CD8-positive, alpha-beta memory T cell (primary cell): ENCODE measurements at regions not wholly inside any gene's neighbourhood (a gene's known extent, or its start where the extent isn't known, plus 50 kb on each side); places are given as distances from the start of the nearest gene placed in this dataset.
"Not testable (repeated sequence)": the region's sequence is repeated elsewhere in the genome, so short reads cannot be mapped to it uniquely, and the experiment has no call there.

ENCODE experiments used
- CTCF ChIA-PET: fragments of 350-600 bp; sonication (Branson Sonifier 250); formaldehyde crosslinking; loops from one replicate; lab custom pipeline; 2021; ENCODE audit warnings: antibody characterized with exemption; lab: Charles Lee
- POLR2A ChIA-PET: fragments of 350-600 bp; sonication (Branson Sonifier 250); formaldehyde crosslinking; loops from one replicate; lab custom pipeline; 2021; ENCODE audit warnings: antibody characterized with exemption; lab: Charles Lee
- DNase-seq, 5 donors: peaks; one replicate each; pipeline versions ENCODE4 v3.0.0 to v3.0.0-alpha.2; 2020 to 2022; ENCODE audit warnings: mixed read lengths in 1 of 5
- H3K27ac ChIP-seq: one replicate; pipeline ENCODE4 v1.7.0; 2013; ENCODE audit warnings: low read depth, mild to moderate bottlenecking, low read length, moderate library complexity
- H3K27me3 ChIP-seq: 2 replicates; pipeline ENCODE4 v1.7.0; 2013; ENCODE audit warnings: low read length, mild to moderate bottlenecking; ENCODE audit not compliant: insufficient read depth, poor library complexity, severe bottlenecking
- H3K36me3 ChIP-seq: 2 replicates; pipeline ENCODE4 v1.7.0; 2013; ENCODE audit warnings: mild to moderate bottlenecking, low read length, moderate library complexity; ENCODE audit not compliant: insufficient read depth
- H3K4me1 ChIP-seq: 2 replicates; pipeline ENCODE4 v1.7.0; 2013; ENCODE audit warnings: mild to moderate bottlenecking, low read length, moderate library complexity; ENCODE audit not compliant: insufficient read depth
- H3K4me3 ChIP-seq: 2 replicates; pipeline ENCODE4 v1.7.0; 2013; ENCODE audit warnings: mild to moderate bottlenecking, low read length
- H3K9me3 ChIP-seq: 2 replicates; pipeline ENCODE4 v1.7.0; 2013; ENCODE audit warnings: mild to moderate bottlenecking, low read length
- H3K27ac Mint-ChIP-seq, 8 donors: one replicate each; pipeline ENCODE4 v1.8.0; 2020 to 2021; ENCODE audit warnings: mixed read lengths in 8 of 8, mild to moderate bottlenecking in 6 of 8, inconsistent platforms in 3 of 8, moderate library complexity in 3 of 8
- H3K27me3 Mint-ChIP-seq, 2 donors: one replicate each; pipeline ENCODE4 v1.8.0; 2020 to 2021; ENCODE audit warnings: mixed read lengths in 2 of 2, mild to moderate bottlenecking in 1 of 2, moderate library complexity in 1 of 2
- H3K36me3 Mint-ChIP-seq, 3 donors: one replicate each; pipeline ENCODE4 v1.8.0; 2020 to 2021; ENCODE audit warnings: mixed read lengths in 3 of 3, inconsistent platforms in 1 of 3, mild to moderate bottlenecking in 1 of 3
- H3K4me1 Mint-ChIP-seq, 3 donors: one replicate each; pipeline ENCODE4 v1.8.0; 2020 to 2021; ENCODE audit warnings: mixed read lengths in 3 of 3, inconsistent platforms in 1 of 3, mild to moderate bottlenecking in 1 of 3
- H3K4me3 Mint-ChIP-seq, 7 donors: one replicate each; pipeline ENCODE4 v1.8.0; 2020 to 2021; ENCODE audit warnings: mixed read lengths in 7 of 7, mild to moderate bottlenecking in 6 of 7, moderate library complexity in 4 of 7, inconsistent platforms in 2 of 7
- H3K9me3 Mint-ChIP-seq, 5 donors: one replicate each; pipeline ENCODE4 v1.8.0; 2020 to 2022; ENCODE audit warnings: mixed read lengths in 5 of 5, mild to moderate bottlenecking in 3 of 5, moderate library complexity in 2 of 5, inconsistent platforms in 1 of 5

- H3K4me3 ChIP-seq, result no peak overlapping the region
- Mint-ChIP-seq H3K36me3 (no peaks in the 10 kb centered on the region), H3K27me3 (no peaks in the 10 kb centered on the region), H3K9me3 (peaks cover 0 to 2% (median 0%) of the 10 kb centered on the region in 5 donors), H3K27ac (no peak overlapping the region), H3K4me3 (no peak overlapping the region), H3K4me1 (no peaks in the 10 kb centered on the region)
- H3K27ac ChIP-seq, result no peak overlapping the region
- no peaks in the 10 kb centered on the region for H3K4me1 ChIP-seq
- no peak for DNase-seq
- POLR2A ChIA-PET, result no interaction called here
- CTCF ChIA-PET, result no interaction called here
- H3K36me3 ChIP-seq, result no peaks in the 10 kb centered on the region
- no peaks in the 10 kb centered on the region for H3K27me3 ChIP-seq
- no peaks in the 10 kb centered on the region for H3K9me3 ChIP-seq
Measured at GRCh38 chr2:60219536-60219935, 333.9 kb downstream of the BCL11A start.

- no peak overlapping the region for H3K4me3 Mint-ChIP-seq
- no peak overlapping the region for H3K27ac ChIP-seq
- no peaks in the 10 kb centered on the region for H3K4me1 Mint-ChIP-seq
- no peaks in the 10 kb centered on the region for H3K9me3 ChIP-seq
- no peak overlapping the region for H3K27ac Mint-ChIP-seq
- H3K27me3 ChIP-seq, result no peaks in the 10 kb centered on the region
- DNase-seq, result no peak
- CTCF ChIA-PET, result no interaction called here
- H3K4me3 ChIP-seq, result no peak overlapping the region
- H3K36me3 Mint-ChIP-seq, result no peaks in the 10 kb centered on the region
- POLR2A ChIA-PET, result no interaction called here
- H3K36me3 ChIP-seq, result no peaks in the 10 kb centered on the region
- H3K27me3 Mint-ChIP-seq, result no peaks in the 10 kb centered on the region
- no peaks in the 10 kb centered on the region for H3K4me1 ChIP-seq
- peaks cover 0 to 1% (median 0%) of the 10 kb centered on the region in 5 donors for H3K9me3 Mint-ChIP-seq
Measured at GRCh38 chr2:60216452-60216995, 336.9 kb downstream of the BCL11A start.

GRCh38 chr2:60215386-60215901, 338.0 kb downstream of the BCL11A start:
- H3K27ac Mint-ChIP-seq, result no peak overlapping the region
- H3K9me3 ChIP-seq, result no peaks in the 10 kb centered on the region
- no peak for DNase-seq
- no peak overlapping the region for H3K4me3 ChIP-seq
- peaks cover 0 to 1% (median 0%) of the 10 kb centered on the region in 5 donors for H3K9me3 Mint-ChIP-seq
- H3K4me3 Mint-ChIP-seq, result no peak overlapping the region
- H3K27me3 ChIP-seq, result no peaks in the 10 kb centered on the region
- H3K27ac ChIP-seq, result no peak overlapping the region
- H3K27me3 Mint-ChIP-seq, result no peaks in the 10 kb centered on the region
- no peaks in the 10 kb centered on the region for H3K4me1 ChIP-seq
- H3K36me3 ChIP-seq, result no peaks in the 10 kb centered on the region
- H3K36me3 Mint-ChIP-seq, result no peaks in the 10 kb centered on the region
- no peaks in the 10 kb centered on the region for H3K4me1 Mint-ChIP-seq
- ChIA-PET CTCF (no interaction called here), POLR2A (no interaction called here)

GRCh38 chr2:60214626-60214875, 338.9 kb downstream of the BCL11A start:
- DNase-seq, result no peak
- H3K36me3 ChIP-seq, result no peaks in the 10 kb centered on the region
- no peaks in the 10 kb centered on the region for H3K27me3 ChIP-seq
- no peaks in the 10 kb centered on the region for H3K4me1 ChIP-seq
- Mint-ChIP-seq H3K27ac (no peak overlapping the region), H3K4me1 (no peaks in the 10 kb centered on the region), H3K4me3 (no peak overlapping the region), H3K9me3 (peaks cover 0 to 1% (median 0%) of the 10 kb centered on the region in 5 donors), H3K36me3 (no peaks in the 10 kb centered on the region), H3K27me3 (no peaks in the 10 kb centered on the region)
- H3K27ac ChIP-seq, result no peak overlapping the region
- CTCF ChIA-PET, result no interaction called here
- POLR2A ChIA-PET, result no interaction called here
- no peak overlapping the region for H3K4me3 ChIP-seq
- no peaks in the 10 kb centered on the region for H3K9me3 ChIP-seq

- Histone ChIP-seq H3K4me3 (no peak overlapping the region), H3K27me3 (no peaks in the 10 kb centered on the region), H3K27ac (no peak overlapping the region), H3K9me3 (no peaks in the 10 kb centered on the region), H3K36me3 (no peaks in the 10 kb centered on the region), H3K4me1 (no peaks in the 10 kb centered on the region)
- CTCF ChIA-PET, result no interaction called here
- Mint-ChIP-seq H3K36me3 (no peaks in the 10 kb centered on the region), H3K27ac (no peak overlapping the region), H3K4me3 (no peak overlapping the region), H3K9me3 (peaks cover 0 to 1% (median 0%) of the 10 kb centered on the region in 5 donors), H3K4me1 (no peaks in the 10 kb centered on the region), H3K27me3 (no peaks in the 10 kb centered on the region)
- no peak for DNase-seq
- POLR2A ChIA-PET, result no interaction called here
Measured at GRCh38 chr2:60213865-60214625, 339.4 kb downstream of the BCL11A start.

GRCh38 chr2:60212181-60212945, 341.1 kb downstream of the BCL11A start:
- no peak overlapping the region for H3K4me3 ChIP-seq
- Mint-ChIP-seq H3K36me3 (no peaks in the 10 kb centered on the region), H3K4me1 (no peaks in the 10 kb centered on the region), H3K27ac (no peak overlapping the region), H3K27me3 (no peaks in the 10 kb centered on the region), H3K4me3 (no peak overlapping the region), H3K9me3 (peaks cover 0 to 5% (median 0%) of the 10 kb centered on the region in 5 donors)
- no peaks in the 10 kb centered on the region for H3K27me3 ChIP-seq
- H3K36me3 ChIP-seq, result no peaks in the 10 kb centered on the region
- H3K9me3 ChIP-seq, result no peaks in the 10 kb centered on the region
- no peaks in the 10 kb centered on the region for H3K4me1 ChIP-seq
- ChIA-PET CTCF (no interaction called here), POLR2A (no interaction called here)
- DNase-seq, result no peak
- no peak overlapping the region for H3K27ac ChIP-seq

GRCh38 chr2:60189006-60189405, 364.4 kb downstream of the BCL11A start:
- H3K4me1 ChIP-seq, H3K36me3 ChIP-seq, H3K27me3 ChIP-seq, H3K4me1 Mint-ChIP-seq, H3K27ac ChIP-seq, CTCF ChIA-PET, H3K9me3 ChIP-seq, POLR2A ChIA-PET, DNase-seq, H3K27ac Mint-ChIP-seq, H3K4me3 Mint-ChIP-seq, H3K4me3 ChIP-seq, H3K27me3 Mint-ChIP-seq, H3K36me3 Mint-ChIP-seq: not testable (repeated sequence)
- peaks cover 5 to 22% (median 10%) of the 10 kb centered on the region in 5 donors for H3K9me3 Mint-ChIP-seq

- Mint-ChIP-seq H3K4me1 (no peaks in the 10 kb centered on the region), H3K27me3 (no peaks in the 10 kb centered on the region), H3K4me3 (no peak overlapping the region), H3K9me3 (peaks cover 0 to 1% (median 0%) of the 10 kb centered on the region in 5 donors), H3K27ac (no peak overlapping the region), H3K36me3 (no peaks in the 10 kb centered on the region)
- H3K4me3 ChIP-seq, result no peak overlapping the region
- no peaks in the 10 kb centered on the region for H3K36me3 ChIP-seq
- DNase-seq, result no peak
- POLR2A ChIA-PET, result no interaction called here
- H3K27me3 ChIP-seq, result no peaks in the 10 kb centered on the region
- no peak overlapping the region for H3K27ac ChIP-seq
- H3K4me1 ChIP-seq, result no peaks in the 10 kb centered on the region
- no peaks in the 10 kb centered on the region for H3K9me3 ChIP-seq
- CTCF ChIA-PET, result no interaction called here
Measured at GRCh38 chr2:60175290-60175689, 378.2 kb downstream of the BCL11A start.
